ENCODE measurements at regions not wholly inside any gene's neighbourhood (a gene's known extent, or its start where the extent isn't known, plus 50 kb on each side); places are given as distances from the start of the nearest gene placed in this dataset.

- TF ChIP-seq CTCF (IDR thresholded peaks at IDR 0.05; ENCODE audit: unreplicated experiment in 3 of 3), result no peak
- Mint-ChIP-seq H3K36me3 (ENCODE audit: low read depth) (no peaks in the 10 kb centered on the region), H3K27ac (no peak overlapping the region), H3K9me3 (no peaks in the 10 kb centered on the region), H3K4me1 (peaks cover 9% of the 10 kb centered on the region), H3K4me3 (no peak overlapping the region), H3K27me3 (ENCODE audit: low read depth) (peaks cover 11% of the 10 kb centered on the region)
These were observed 133.7 kb downstream of the RCN1 start for GRCh38 chr11:32224580-32224979.

- H3K4me1 Mint-ChIP-seq, result peaks cover 9% of the 10 kb centered on the region
- peaks cover 10% of the 10 kb centered on the region for H3K27me3 Mint-ChIP-seq (ENCODE audit: low read depth)
- no peak for TF ChIP-seq CTCF (IDR thresholded peaks at IDR 0.05; ENCODE audit: unreplicated experiment in 3 of 3)
- H3K9me3 Mint-ChIP-seq, result no peaks in the 10 kb centered on the region
- H3K27ac Mint-ChIP-seq, result no peak overlapping the region
- H3K36me3 Mint-ChIP-seq (ENCODE audit: low read depth), result no peaks in the 10 kb centered on the region
- no peak overlapping the region for H3K4me3 Mint-ChIP-seq
These were observed 134.9 kb downstream of the RCN1 start for GRCh38 chr11:32225571-32226285.

GRCh38 chr11:32226480-32226879 is 135.6 kb downstream of the RCN1 start:
- peaks cover 9% of the 10 kb centered on the region for H3K27me3 Mint-ChIP-seq (ENCODE audit: low read depth)

GRCh38 chr11:32229576-32230240 is 138.8 kb downstream of the RCN1 start:
- Mint-ChIP-seq H3K9me3 (no peaks in the 10 kb centered on the region), H3K36me3 (ENCODE audit: low read depth) (no peaks in the 10 kb centered on the region), H3K27me3 (ENCODE audit: low read depth) (peaks cover 9% of the 10 kb centered on the region), H3K4me3 (no peak overlapping the region), H3K27ac (no peak overlapping the region), H3K4me1 (peaks cover 9% of the 10 kb centered on the region)
- TF ChIP-seq CTCF (IDR thresholded peaks at IDR 0.05; ENCODE audit: unreplicated experiment in 3 of 3), result no peak

More at GRCh38 chr11:32226480-32226879, 135.6 kb downstream of the RCN1 start:
- H3K9me3 Mint-ChIP-seq, result no peaks in the 10 kb centered on the region
- TF ChIP-seq CTCF (IDR thresholded peaks at IDR 0.05; ENCODE audit: unreplicated experiment in 3 of 3), result no peak
- H3K27ac Mint-ChIP-seq, result no peak overlapping the region
- H3K4me1 Mint-ChIP-seq, result peaks cover 9% of the 10 kb centered on the region
- no peak overlapping the region for H3K4me3 Mint-ChIP-seq
- H3K36me3 Mint-ChIP-seq (ENCODE audit: low read depth), result no peaks in the 10 kb centered on the region

GRCh38 chr11:32231909-32232493 is 141.1 kb downstream of the RCN1 start:
- H3K4me3 Mint-ChIP-seq, result no peak overlapping the region
- H3K4me1 Mint-ChIP-seq, result no peaks in the 10 kb centered on the region
- TF ChIP-seq CTCF (IDR thresholded peaks at IDR 0.05; ENCODE audit: unreplicated experiment in 3 of 3), result peak; percentile 37 to 54 (median 45)
- H3K36me3 Mint-ChIP-seq (ENCODE audit: low read depth), result no peaks in the 10 kb centered on the region
- no peak overlapping the region for H3K27ac Mint-ChIP-seq
- no peaks in the 10 kb centered on the region for H3K9me3 Mint-ChIP-seq
- H3K27me3 Mint-ChIP-seq (ENCODE audit: low read depth), result peaks cover 3% of the 10 kb centered on the region

Data from nephron (organoid).